SK-N-MC (cell line): ENCODE measurements at regions not wholly inside any gene's neighbourhood (a gene's known extent, or its start where the extent isn't known, plus 50 kb on each side); places are given as distances from the start of the nearest gene placed in this dataset.

Source experiments
- EZH2 ChIP-seq: fragments of 200-600 bp; sonication (generic); IDR thresholded peaks from one replicate; pipeline ENCODE4 v1.6.1; 2017; ENCODE audit warnings: antibody characterized with exemption
- FOXP2 ChIP-seq: optimal IDR thresholded peaks from 2 replicates; pipeline ENCODE3; 2011; ENCODE audit warnings: mild to moderate bottlenecking, moderate library complexity; ENCODE audit not compliant: insufficient read depth; ENCODE audit errors: extremely low read length, control extremely low read depth
- POLR2AphosphoS5 ChIP-seq: IDR thresholded peaks from 2 replicates; pipeline ENCODE4 v1.6.1; 2012; ENCODE audit warnings: mild to moderate bottlenecking, low read depth, low read length, borderline replicate concordance

- TF ChIP-seq EZH2 (no peak), FOXP2 (no peak), POLR2AphosphoS5 (no peak)
These were observed 841.6 kb upstream of the TMPRSS15 start for GRCh38 chr21:19245188-19245580.
